VCaP (cell line): ENCODE measurements at regions not wholly inside any gene's neighbourhood (a gene's known extent, or its start where the extent isn't known, plus 50 kb on each side); places are given as distances from the start of the nearest gene placed in this dataset.

Experiments
- H3K27ac ChIP-seq: fragments of 450-650 bp; 2 replicates; pipeline ENCODE4 v1.5.1; 2017
- CTCF ChIP-seq: fragments of 450-650 bp; conservative IDR thresholded peaks from 2 replicates; pipeline ENCODE4 v1.5.1; 2017; ENCODE audit warnings: mild to moderate bottlenecking, moderate library complexity

DNA sequence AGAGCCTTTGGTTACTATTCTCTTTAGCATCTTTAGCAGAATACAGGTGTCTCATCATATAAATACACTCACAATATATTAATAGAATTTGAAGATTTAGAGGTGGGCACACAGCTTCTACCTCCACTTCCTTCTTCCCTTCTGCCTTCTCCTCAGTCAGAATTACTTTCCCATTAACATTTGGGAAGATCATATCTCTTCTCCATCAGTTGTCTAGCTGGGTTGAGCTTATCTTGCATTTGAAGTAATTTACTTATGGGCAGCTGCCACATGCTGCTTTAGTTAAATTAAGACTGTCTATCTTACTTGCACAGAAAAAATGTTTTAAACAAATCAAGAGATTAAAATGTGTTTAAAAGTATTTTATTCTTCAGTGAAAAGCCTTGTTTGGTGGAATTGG lies 110.1 kb upstream of the ASIC2 start:
- no peak overlapping the region for H3K27ac ChIP-seq
- no peak for TF ChIP-seq CTCF

DNA sequence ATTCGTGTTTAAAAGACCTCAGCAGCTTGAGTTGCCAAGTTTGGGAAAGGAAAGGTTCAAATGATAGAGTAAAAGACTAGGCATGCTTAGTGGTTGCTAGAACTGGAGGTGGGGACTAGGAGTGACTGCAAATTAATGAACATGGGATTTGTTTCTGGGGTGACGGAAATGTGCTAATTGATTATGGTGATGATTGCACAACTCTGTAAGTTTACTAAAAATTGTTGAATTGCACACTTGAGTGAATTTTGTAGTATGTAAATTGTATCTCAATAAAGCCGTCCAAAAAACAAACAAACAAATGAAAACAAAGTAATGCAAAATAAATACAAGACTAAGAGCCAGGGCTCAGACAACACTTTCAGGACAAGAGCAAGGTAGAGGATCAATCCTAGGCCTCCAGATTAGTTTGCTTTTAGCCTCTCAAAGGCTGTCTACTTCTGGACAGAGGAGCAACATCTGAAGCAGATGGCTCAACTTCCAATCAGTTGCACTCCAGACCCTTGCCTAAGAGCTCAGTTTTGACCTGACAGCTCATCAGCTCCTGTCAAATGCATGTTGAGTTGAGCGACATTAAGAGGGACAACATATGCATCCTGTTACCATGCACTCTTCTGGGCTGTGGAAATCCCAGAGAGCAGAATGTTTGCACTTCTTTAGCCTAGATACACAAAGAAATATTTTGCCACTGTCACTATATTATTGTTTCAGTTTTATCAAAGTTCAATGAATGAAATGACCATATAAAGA lies 111.2 kb upstream of the ASIC2 start:
- TF ChIP-seq CTCF = no peak
- no peak overlapping the region for H3K27ac ChIP-seq

- no peak for TF ChIP-seq CTCF
- no peak overlapping the region for H3K27ac ChIP-seq
Measured at GRCh38 chr17:33416131-33416530, 123.0 kb upstream of the ASIC2 start.

GRCh38 chr17:33421933-33422332 lies 128.8 kb upstream of the ASIC2 start:
- no peak for TF ChIP-seq CTCF

GRCh38 chr17:33433581-33433980 lies 140.5 kb upstream of the ASIC2 start:
- H3K27ac ChIP-seq = no peak overlapping the region
- TF ChIP-seq CTCF = no peak

More at GRCh38 chr17:33421933-33422332, 128.8 kb upstream of the ASIC2 start:
- no peak overlapping the region for H3K27ac ChIP-seq

- H3K27ac ChIP-seq = no peak overlapping the region
- no peak for TF ChIP-seq CTCF
Measured at GRCh38 chr17:33434841-33435240, 141.7 kb upstream of the ASIC2 start.

DNA sequence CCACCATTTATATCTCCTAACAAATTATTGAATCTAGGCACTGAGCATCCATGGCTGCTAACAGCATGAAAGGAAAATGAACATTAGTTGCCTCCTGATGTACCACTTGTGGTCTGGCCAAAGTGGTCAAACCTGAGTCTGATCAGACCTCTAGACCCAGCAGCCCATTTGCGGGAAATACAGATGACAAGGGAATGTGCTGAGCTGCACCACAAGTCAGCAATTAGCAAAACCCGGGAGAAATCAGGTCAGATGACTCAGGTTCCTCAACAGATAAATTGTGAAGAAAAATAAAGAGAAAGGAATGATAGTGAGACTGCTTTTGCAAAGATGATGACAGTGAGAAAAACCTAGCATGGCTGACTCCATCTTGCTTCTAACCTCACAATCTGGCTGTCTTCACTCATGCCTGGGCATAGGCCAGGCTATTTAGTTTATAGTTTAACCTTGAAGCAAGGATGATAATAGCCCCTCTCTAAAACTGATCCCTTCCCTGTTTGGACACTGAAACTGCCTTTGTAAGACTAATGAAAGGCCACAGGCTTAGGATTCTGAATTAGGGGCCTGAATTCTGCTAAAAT lies 142.7 kb upstream of the ASIC2 start:
- no peak overlapping the region for H3K27ac ChIP-seq
- no peak for TF ChIP-seq CTCF
